Thyroid gland (tissue), 4 donors: ENCODE measurements at regions not wholly inside any gene's neighbourhood (a gene's known extent, or its start where the extent isn't known, plus 50 kb on each side); places are given as distances from the start of the nearest gene placed in this dataset.

Source experiments
- DNase-seq, 2 donors: peaks; one replicate each; pipeline ENCODE4 v3.0.0-alpha.2; 2019
- H3K27ac ChIP-seq, 3 donors: fragments of 200-600 bp; sonication (generic); 1 replicate in 2 of 3; 2 replicates in 1 of 3; pipeline ENCODE4 v1.5.1; 2016 to 2019; ENCODE audit warnings: mild to moderate bottlenecking in 1 of 3, moderate library complexity in 1 of 3
- H3K27me3 ChIP-seq: fragments of 200-600 bp; sonication (generic); one replicate; pipeline ENCODE4 v1.5.1; 2019
- H3K36me3 ChIP-seq, 2 donors: fragments of 200-600 bp; sonication (generic); one replicate each; pipeline ENCODE4 v1.5.1; 2016 to 2019
- H3K4me1 ChIP-seq, 2 donors: fragments of 200-600 bp; sonication (generic); one replicate each; pipeline ENCODE4 v1.5.1; 2017 to 2019
- H3K4me3 ChIP-seq, 3 donors: fragments of 200-600 bp; sonication (generic); replicated peaks in 1 of 3; 1 replicate in 2 of 3; 2 replicates in 1 of 3; pipeline ENCODE4 v1.5.1; 2016; ENCODE audit warnings: mild to moderate bottlenecking in 1 of 3
- H3K9me3 ChIP-seq: fragments of 200-600 bp; sonication (generic); one replicate; pipeline ENCODE4 v1.5.1; 2017
- CTCF ChIP-seq, 6 experiments: fragments of 200-600 bp in 3 of 6; fragments of 450-650 bp in 3 of 6; sonication (generic) in 3 of 6; IDR thresholded peaks; one replicate each; pipeline ENCODE4 v1.5.1; 2016 to 2019; ENCODE audit warnings: antibody characterized with exemption in 6 of 6, mild to moderate bottlenecking in 2 of 6, inconsistent platforms in 1 of 6, moderate library complexity in 1 of 6
- POLR2A ChIP-seq, 2 donors: fragments of 450-650 bp; IDR thresholded peaks; one replicate each; pipeline ENCODE4 v1.6.1; 2017; ENCODE audit warnings: antibody characterized with exemption in 2 of 2, mild to moderate bottlenecking in 2 of 2, moderate library complexity in 1 of 2
- WGBS, 2 donors: methylation state at CpG; one replicate each; pipeline ENCODE4 v1.1.5; 2017; 5-methylcytosine and 5-hydroxymethylcytosine counted together
- intact Hi-C: fragments of 100-400 bp; cut with DNase I; formaldehyde crosslinking; loops from one replicate; pipeline ENCODE4 v1.15.1; 2023

GRCh38 chr6:167491438-167492099 is 166.7 kb downstream of the TTLL2 start:
- Histone ChIP-seq H3K4me3 (no peak overlapping the region), H3K36me3 (no peaks in the 10 kb centered on the region), H3K4me1 (no peaks in the 10 kb centered on the region), H3K27ac (no peak overlapping the region), H3K27me3 (no peaks in the 10 kb centered on the region), H3K9me3 (no peaks in the 10 kb centered on the region)
- no peak for DNase-seq
- intact Hi-C loops: no loop called here
- TF ChIP-seq POLR2A (IDR thresholded peaks at IDR 0.05) (no peak), CTCF (IDR thresholded peaks at IDR 0.05) (no peak)
- WGBS, 2 donors: 74 to 77% methylated on average over 12 of the region's 12 CpGs

- no peaks in the 10 kb centered on the region for H3K9me3 ChIP-seq
- TF ChIP-seq POLR2A (IDR thresholded peaks at IDR 0.05) (no peak), CTCF (IDR thresholded peaks at IDR 0.05) (no peak)
- no peaks in the 10 kb centered on the region for H3K27me3 ChIP-seq
- intact Hi-C loops: no loop called here
- H3K4me1 ChIP-seq: no peaks in the 10 kb centered on the region
- H3K4me3 ChIP-seq: no peak overlapping the region
- 48 to 55% methylated on average over 12 of the region's 12 CpGs for WGBS, 2 donors
- no peak overlapping the region for H3K27ac ChIP-seq
- DNase-seq: no peak
- no peaks in the 10 kb centered on the region for H3K36me3 ChIP-seq
These were observed 167.2 kb downstream of the TTLL2 start for GRCh38 chr6:167492100-167492449.

- DNase-seq: no peak
- WGBS, 2 donors: 92 to 96% methylated on average over 3 of the region's 3 CpGs
- no peaks in the 10 kb centered on the region for H3K9me3 ChIP-seq
- no peak overlapping the region for H3K4me3 ChIP-seq
- no peaks in the 10 kb centered on the region for H3K36me3 ChIP-seq
- no peak for TF ChIP-seq CTCF (IDR thresholded peaks at IDR 0.05)
- TF ChIP-seq POLR2A (IDR thresholded peaks at IDR 0.05): no peak
- H3K4me1 ChIP-seq: no peaks in the 10 kb centered on the region
- intact Hi-C loops: no loop called here
- no peak overlapping the region for H3K27ac ChIP-seq
- H3K27me3 ChIP-seq: no peaks in the 10 kb centered on the region
These were observed 168.4 kb downstream of the TTLL2 start for GRCh38 chr6:167493310-167493709.

GRCh38 chr6:167493976-167494697 is 169.3 kb downstream of the TTLL2 start:
- 72 to 86% methylated on average over 28 of the region's 28 CpGs for WGBS, 2 donors
- Histone ChIP-seq H3K4me3 (no peak overlapping the region), H3K36me3 (no peaks in the 10 kb centered on the region), H3K4me1 (no peaks in the 10 kb centered on the region), H3K27ac (no peak overlapping the region), H3K27me3 (no peaks in the 10 kb centered on the region), H3K9me3 (no peaks in the 10 kb centered on the region)
- DNase-seq: no peak
- TF ChIP-seq POLR2A (IDR thresholded peaks at IDR 0.05): no peak
- no peak for TF ChIP-seq CTCF (IDR thresholded peaks at IDR 0.05)
- intact Hi-C loops: no loop called here

- intact Hi-C loops: no loop called here
These were observed 170.0 kb downstream of the TTLL2 start for GRCh38 chr6:167494698-167495435.

More at GRCh38 chr6:167494698-167495435, 170.0 kb downstream of the TTLL2 start:
- H3K9me3 ChIP-seq: no peaks in the 10 kb centered on the region
- no peaks in the 10 kb centered on the region for H3K36me3 ChIP-seq
- H3K4me1 ChIP-seq: no peaks in the 10 kb centered on the region
- WGBS, 2 donors: 89 to 93% methylated on average over 23 of the region's 23 CpGs
- H3K4me3 ChIP-seq: no peak overlapping the region
- no peak overlapping the region for H3K27ac ChIP-seq
- no peak for DNase-seq
- no peak for TF ChIP-seq CTCF (IDR thresholded peaks at IDR 0.05)
- no peak for TF ChIP-seq POLR2A (IDR thresholded peaks at IDR 0.05)
- no peaks in the 10 kb centered on the region for H3K27me3 ChIP-seq
